GM19035 (cell line): ENCODE measurements at regions not wholly inside any gene's neighbourhood (a gene's known extent, or its start where the extent isn't known, plus 50 kb on each side); places are given as distances from the start of the nearest gene placed in this dataset.
"Not testable (repeated sequence)": the region's sequence is repeated elsewhere in the genome, so short reads cannot be mapped to it uniquely, and the experiment has no call there.

ENCODE experiments used
- ATAC-seq: cut with Tn5 transposase; IDR thresholded peaks from one replicate; pipeline ENCODE4 v1.9.1; 2021; ENCODE audit not compliant: unreplicated experiment

GRCh38 chr5:111948092-111948841 lies 191.3 kb upstream of the NREP start:
- no peak for ATAC-seq

- ATAC-seq = no peak
These were observed 189.6 kb upstream of the NREP start for GRCh38 chr5:111946556-111946955.

- ATAC-seq = no peak
These were observed 188.5 kb upstream of the NREP start for GRCh38 chr5:111945535-111945934.

- no peak for ATAC-seq
These were observed 185.8 kb upstream of the NREP start for GRCh38 chr5:111942661-111943401.

- ATAC-seq = no peak
These were observed 185.2 kb upstream of the NREP start for GRCh38 chr5:111942201-111942600.

GRCh38 chr5:111937094-111937493 lies 180.1 kb upstream of the NREP start:
- no peak for ATAC-seq

GRCh38 chr5:111935835-111936234 lies 178.8 kb upstream of the NREP start:
- no peak for ATAC-seq

GRCh38 chr5:111935009-111935408 lies 178.0 kb upstream of the NREP start:
- no peak for ATAC-seq

GRCh38 chr5:111934511-111934910 lies 177.5 kb upstream of the NREP start:
- no peak for ATAC-seq

- ATAC-seq = no peak
These were observed 176.1 kb upstream of the NREP start for GRCh38 chr5:111933086-111933485.

GRCh38 chr5:111932628-111933027 lies 175.6 kb upstream of the NREP start:
- ATAC-seq = no peak

GRCh38 chr5:111932199-111932598 lies 175.2 kb upstream of the NREP start:
- ATAC-seq = no peak

GRCh38 chr5:111931655-111932054 lies 174.7 kb upstream of the NREP start:
- no peak for ATAC-seq

- ATAC-seq = no peak
These were observed 174.0 kb upstream of the NREP start for GRCh38 chr5:111930905-111931461.

- ATAC-seq = no peak
These were observed 173.5 kb upstream of the NREP start for GRCh38 chr5:111930449-111930848.

GRCh38 chr5:111929867-111930266 lies 172.9 kb upstream of the NREP start:
- ATAC-seq = no peak

GRCh38 chr5:111929261-111929660 lies 172.3 kb upstream of the NREP start:
- ATAC-seq = no peak

GRCh38 chr5:111928511-111928910 lies 171.5 kb upstream of the NREP start:
- no peak for ATAC-seq

GRCh38 chr5:111927191-111927590 lies 170.2 kb upstream of the NREP start:
- ATAC-seq = no peak

GRCh38 chr5:111926026-111926425 lies 169.0 kb upstream of the NREP start:
- no peak for ATAC-seq

- no peak for ATAC-seq
These were observed 165.3 kb upstream of the NREP start for GRCh38 chr5:111922344-111922743.

- ATAC-seq = not testable (repeated sequence)
These were observed 164.7 kb upstream of the NREP start for GRCh38 chr5:111921691-111922090.
